ENCODE measurements at regions not wholly inside any gene's neighbourhood (a gene's known extent, or its start where the extent isn't known, plus 50 kb on each side); places are given as distances from the start of the nearest gene placed in this dataset.

GRCh38 chr10:4661511-4662255, 164.3 kb upstream of the AKR1E2 start:
- DNase-seq: no peak

DNA sequence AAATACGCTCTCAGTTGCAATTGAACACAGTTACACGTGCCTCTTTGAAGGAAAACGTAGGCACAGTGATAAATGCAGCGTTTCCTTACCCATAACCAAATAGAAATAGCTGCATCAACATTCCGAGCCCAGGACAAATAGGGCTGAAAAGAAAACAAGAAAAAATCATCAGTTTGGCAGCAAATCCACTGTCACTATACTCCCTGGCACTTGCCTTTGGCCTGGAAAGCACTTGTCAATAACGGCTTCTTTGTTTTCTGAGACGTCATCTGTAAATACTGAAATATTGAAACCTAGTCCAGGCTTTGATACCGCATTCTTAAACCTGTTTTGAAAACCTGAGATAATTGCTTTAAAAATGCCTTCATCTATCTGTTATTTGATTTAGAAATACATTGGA, 167.2 kb upstream of the AKR1E2 start:
- DNase-seq: no peak

DNA sequence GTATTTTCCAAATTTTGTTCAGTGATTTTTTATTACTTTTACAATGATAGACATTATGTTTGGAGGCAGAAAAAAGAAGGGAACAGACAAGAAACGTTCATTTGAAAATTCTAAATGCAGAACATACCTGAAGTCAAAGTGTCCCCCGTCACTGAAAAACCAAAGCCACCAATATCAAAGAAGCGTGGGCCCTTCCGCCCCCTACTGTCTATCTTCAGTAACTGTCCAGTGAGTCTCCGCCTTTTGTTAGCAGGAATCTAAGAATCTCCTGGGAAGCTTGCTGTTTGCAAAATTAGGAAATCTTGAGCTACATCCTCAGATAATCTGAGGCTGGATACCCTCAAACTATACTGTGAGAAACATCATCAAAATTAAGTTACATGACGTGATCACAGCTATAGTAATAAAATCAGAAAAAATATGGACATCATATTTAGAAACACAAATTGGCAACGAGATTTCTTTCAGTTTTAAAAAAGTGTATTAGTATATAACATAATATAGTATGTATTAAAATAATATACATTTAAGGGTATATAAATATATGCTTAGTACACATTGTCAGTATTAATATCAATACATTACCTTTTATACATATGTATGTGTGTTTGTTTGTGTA, 169.3 kb upstream of the AKR1E2 start:
- peak; percentile 75 for DNase-seq

DNA sequence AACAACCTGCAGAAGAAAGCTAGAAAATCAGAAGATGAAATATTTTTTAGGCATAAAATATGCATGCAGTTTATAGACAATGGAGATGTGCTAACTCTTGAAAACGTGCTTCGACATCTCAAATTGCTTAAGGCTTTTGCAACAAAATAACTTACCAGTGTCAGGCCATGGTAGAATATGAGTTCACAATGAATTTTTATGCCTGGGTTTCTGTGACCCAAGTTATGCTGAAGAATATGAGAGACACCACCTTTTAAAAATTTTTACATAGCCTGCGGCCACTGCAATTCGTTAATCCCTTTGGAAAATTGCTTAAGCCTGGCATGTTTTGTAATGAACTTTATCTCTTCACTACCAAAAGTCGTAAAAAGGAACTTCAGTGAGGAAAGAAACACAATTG, 170.1 kb upstream of the AKR1E2 start:
- no peak for DNase-seq

DNA sequence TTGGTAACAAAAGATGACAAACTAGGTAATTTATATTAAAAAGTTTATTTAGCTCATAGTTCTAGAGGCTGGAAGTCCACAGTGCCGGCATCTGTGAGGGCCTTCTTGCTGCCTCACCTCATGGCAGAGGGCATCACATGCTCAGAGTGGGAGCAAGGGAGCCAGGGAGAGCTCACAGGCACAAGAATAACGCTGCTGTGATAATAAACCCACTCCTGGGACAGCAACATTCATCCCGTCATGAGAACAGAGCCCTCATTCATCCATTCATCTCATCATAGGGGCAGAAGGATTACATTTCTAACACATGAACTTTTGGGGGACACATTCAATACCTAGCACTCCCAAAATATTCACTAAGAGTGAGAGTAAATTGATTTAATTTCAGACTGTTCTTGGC, 170.6 kb upstream of the AKR1E2 start:
- no peak for DNase-seq

DNA sequence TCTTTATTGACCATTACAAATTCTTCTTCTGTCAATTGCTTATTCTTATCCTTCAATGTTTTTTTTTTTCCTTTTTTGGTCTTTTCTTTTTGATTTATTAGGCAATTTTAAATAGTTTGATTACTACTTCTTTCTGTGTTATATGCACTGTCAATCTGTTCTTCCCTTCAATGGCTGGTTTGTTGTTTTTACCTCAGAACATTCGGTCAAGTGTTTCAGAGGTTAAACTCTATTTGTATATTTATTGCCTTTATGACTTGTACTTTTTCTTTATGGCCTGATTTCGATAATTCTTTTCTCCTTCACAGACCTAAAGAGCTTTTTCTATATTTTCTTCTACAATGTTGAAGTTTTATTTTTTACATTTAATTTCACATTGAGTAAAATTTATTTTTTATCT, 171.5 kb upstream of the AKR1E2 start:
- no peak for DNase-seq

DNA sequence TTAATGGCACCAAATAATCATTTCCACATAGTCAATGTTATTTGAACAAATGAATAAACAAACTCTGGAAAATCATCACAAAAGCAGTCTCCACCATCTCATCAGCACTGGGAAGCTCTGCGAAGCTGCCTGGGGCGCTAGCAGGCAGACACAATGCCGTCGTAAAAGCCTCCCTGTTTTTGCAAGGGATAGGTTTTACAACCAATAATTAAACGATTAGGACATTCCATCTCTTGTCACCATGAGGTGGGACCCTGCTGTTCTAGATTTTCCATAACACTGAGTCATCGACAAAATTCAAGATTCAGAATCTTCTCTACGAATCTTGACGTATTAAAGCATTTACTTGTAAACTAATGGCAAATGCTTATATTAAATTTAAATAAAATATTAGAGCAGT, 172.8 kb upstream of the AKR1E2 start:
- no peak for DNase-seq

DNA sequence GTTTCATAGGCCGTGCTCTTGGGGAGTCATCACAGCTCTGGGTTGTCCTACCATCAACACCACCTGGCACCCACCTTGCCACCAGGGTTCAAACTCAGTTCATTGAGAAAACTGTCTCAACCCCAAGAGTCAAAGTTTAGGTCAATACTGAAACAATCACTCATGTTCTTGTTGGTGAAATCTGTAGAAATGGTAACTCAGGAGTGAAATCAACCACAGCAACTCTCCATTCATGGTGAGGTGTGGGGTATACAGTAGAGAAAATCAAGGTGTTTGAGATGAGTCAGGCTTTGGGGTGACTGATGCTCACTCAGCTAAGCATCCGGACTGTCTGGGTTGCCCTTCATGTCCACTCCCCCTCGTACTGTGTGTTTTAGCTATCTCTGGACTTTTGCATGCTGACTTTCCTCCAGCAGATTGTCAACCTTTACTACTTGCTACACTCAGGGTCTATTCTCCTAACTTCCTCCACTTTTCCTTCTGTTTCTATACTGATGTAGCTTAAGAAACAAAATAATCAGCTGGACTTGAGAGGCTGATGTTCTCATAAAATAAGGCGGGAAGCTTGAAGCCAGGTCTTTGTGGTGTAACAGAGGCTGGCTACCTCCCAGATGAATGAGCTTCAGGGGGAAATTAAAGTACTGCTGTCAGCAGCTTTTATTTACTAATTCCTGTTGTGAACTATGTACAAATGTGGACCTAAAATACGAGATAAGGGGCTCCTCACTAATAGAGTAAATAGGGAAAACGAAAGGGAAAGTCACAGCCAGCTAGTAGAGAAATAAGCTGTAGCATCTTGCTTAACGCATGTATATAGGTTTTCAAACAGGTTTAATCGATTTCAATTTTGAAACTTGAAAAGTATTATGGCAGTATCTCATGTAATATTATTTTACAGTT, 173.6 kb upstream of the AKR1E2 start:
- no peak for DNase-seq

- no peak for DNase-seq
Measured at GRCh38 chr10:4651404-4652037, 174.5 kb upstream of the AKR1E2 start.

- no peak for DNase-seq
Measured at GRCh38 chr10:4650582-4650981, 175.4 kb upstream of the AKR1E2 start.

GRCh38 chr10:4649886-4650508, 176.0 kb upstream of the AKR1E2 start:
- DNase-seq: no peak

DNA sequence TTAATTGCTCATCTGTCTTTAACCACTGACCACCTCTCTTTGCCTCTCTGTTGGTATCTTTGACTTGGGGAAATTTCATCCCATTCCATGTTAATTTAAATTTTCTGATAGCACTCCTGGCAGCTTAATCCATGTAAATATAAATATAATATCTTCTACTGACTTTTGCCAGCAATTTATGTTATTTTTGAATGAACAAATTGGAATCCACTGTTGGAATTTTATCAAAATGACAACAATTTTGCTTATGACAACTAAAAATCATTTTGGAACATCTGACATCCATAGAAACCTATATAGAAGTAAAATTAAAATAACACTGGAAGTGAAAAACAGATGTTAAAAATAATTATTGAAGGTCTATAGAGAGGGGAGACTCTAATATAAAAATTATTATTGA, 176.5 kb upstream of the AKR1E2 start:
- DNase-seq: no peak

DNA sequence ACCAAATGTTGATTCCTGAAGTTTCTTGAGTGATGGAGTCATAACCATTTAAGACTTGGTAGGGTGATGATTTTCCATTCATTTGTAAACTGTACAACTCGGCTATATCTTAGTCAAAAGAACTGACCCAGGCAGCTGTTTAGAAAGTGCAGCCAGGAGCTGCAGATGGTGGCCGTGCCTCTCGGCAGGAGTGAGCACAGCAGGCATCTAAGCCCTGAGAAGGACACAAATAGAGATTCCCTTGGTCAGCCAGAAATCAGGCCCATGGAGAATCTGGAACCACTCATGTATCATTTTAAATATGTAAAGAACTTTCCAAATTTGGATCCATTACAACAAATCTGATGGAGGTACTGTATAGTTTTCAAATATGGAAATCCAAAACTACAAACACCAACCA, 177.0 kb upstream of the AKR1E2 start:
- no peak for DNase-seq

DNA sequence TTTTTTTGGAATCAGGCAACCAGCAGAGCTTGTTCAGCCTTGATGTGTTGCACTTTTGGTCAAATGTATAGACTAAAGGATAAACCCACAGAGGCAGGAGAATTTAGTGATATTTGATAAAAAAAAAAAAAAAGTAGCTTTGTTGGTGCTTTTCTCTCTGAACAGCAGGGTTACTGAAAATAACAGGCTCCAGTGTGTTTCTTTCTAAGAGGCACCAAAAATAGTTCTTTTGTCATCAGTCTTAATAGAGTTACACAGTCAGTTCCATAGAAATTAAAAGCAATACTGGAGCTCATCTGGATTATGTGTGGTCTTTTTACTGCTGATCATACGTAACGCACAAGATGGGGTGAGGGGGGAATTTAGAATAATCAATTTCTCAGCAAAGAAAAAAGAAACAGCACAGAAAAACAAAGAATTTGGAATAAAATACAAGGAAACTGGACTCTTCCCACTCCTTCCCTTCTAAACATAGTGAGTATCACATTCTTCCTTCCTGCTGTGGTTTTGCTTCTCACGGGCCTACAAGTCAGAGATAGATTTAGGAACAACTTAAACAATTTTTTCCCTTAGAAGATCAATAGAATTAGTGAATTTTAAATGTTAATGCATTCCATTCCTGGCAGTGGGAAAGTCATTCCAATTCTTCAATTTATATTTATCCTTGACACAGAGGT, 178.8 kb upstream of the AKR1E2 start:
- no peak for DNase-seq

GRCh38 chr10:4646547-4646946, 179.5 kb upstream of the AKR1E2 start:
- DNase-seq: no peak

DNA sequence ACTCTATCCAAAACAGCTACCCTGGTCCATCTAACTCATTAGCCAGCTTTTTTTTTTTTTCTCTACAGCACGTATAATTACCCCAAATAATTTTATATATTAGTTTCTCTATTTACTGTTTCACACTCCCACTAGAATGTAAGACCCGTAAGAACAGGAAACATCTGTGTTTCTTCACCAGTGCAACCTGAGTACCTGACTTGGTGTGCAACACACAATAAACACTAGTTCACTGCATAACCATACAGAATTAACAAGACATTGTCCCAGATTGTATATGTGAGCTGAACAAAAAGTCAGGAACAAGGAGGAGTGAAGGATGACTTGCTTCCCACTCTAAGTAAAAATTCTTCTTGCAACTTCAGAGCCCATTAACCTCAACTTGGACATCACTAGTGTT, 180.2 kb upstream of the AKR1E2 start:
- DNase-seq: no peak

- no peak for DNase-seq
Measured at GRCh38 chr10:4643471-4643870, 182.5 kb upstream of the AKR1E2 start.

DNA sequence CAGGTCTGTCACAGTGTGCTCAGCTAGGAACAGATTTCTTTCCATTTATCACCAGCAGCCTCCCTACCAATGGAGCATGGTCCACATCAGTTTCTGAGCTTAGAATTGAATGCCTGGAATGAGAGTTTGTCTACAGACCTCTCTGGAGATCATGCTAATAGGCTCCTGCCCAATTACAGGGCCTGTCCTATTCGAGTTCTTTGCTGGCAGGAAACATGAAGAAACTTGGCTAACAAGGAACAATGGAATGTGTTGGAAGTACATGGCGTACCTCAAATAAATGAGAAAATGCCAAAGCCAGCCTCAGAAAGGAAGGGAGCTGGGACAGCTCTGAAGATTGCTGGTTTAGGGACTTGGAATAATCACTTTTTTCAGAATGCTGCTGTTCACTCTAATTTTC, 186.0 kb upstream of the AKR1E2 start:
- no peak for DNase-seq

GRCh38 chr10:4638099-4638498, 187.9 kb upstream of the AKR1E2 start:
- no peak for DNase-seq

DNA sequence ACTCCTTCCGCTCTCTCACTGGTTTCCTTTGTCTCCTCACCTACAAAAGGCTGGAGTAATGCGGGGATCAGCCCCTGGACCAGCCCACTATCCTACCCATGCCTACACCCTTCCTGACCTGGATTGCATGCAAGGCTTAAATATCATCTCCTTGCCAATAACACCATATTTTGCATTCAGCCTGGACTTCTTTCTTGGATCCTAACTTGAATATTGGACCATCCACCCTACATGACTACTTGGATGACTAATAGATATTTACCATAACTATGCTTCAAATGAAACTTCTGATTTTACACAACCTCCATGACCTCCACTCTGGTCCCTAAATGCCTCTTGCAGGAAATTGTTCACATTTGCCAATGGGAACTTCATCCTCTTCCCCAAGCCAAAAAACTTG, 188.3 kb upstream of the AKR1E2 start:
- no peak for DNase-seq

GRCh38 chr10:4635883-4636282, 190.1 kb upstream of the AKR1E2 start:
- DNase-seq: no peak

- DNase-seq: no peak
Measured at GRCh38 chr10:4635388-4635787, 190.6 kb upstream of the AKR1E2 start.

Data from OCI-M1 (cell line).